H1 (cell line): ENCODE measurements at regions not wholly inside any gene's neighbourhood (a gene's known extent, or its start where the extent isn't known, plus 50 kb on each side); places are given as distances from the start of the nearest gene placed in this dataset.

Experiments used
- CTCF ChIA-PET: fragments of 300-600 bp; sonication (Branson Sonifier 250); formaldehyde crosslinking; loops from one replicate; lab custom pipeline; 2021; ENCODE audit not compliant: partially characterized antibody; lab: Charles Lee
- POLR2A ChIA-PET: fragments of 300-600 bp; sonication (Branson Sonifier 250); formaldehyde crosslinking; loops from one replicate; lab custom pipeline; 2021; ENCODE audit warnings: inconsistent platforms; ENCODE audit not compliant: partially characterized antibody; lab: Charles Lee
- DNase-seq, 2 experiments: peaks; one replicate each; pipeline versions ENCODE4 v3.0.0 to v3.0.0-alpha.2; 2010 to 2022; ENCODE audit warnings: low spot score in 2 of 2, low read depth in 1 of 2, mixed read lengths in 1 of 2
- FAIRE-seq: peaks from 2 replicates; lab custom pipeline; 2011; peaks lifted over from hg19 to GRCh38; lab: Jason Lieb, UNC
- H2AFZ ChIP-seq: 2 replicates; pipeline ENCODE4 v1.8.1; 2012; ENCODE audit warnings: low read length, inconsistent platforms
- H2AK5ac ChIP-seq: 2 replicates; pipeline ENCODE4 v1.6.1; 2013; ENCODE audit warnings: low read depth, low read length
- H2BK120ac ChIP-seq: replicated peaks from 2 replicates; pipeline ENCODE3; 2013; ENCODE audit warnings: low read depth, low read length, inconsistent platforms
- H2BK12ac ChIP-seq: 2 replicates; pipeline ENCODE4 v1.6.1; 2013; ENCODE audit warnings: low read depth, low read length
- H2BK15ac ChIP-seq: 2 replicates; pipeline ENCODE4 v1.6.1; 2013; ENCODE audit warnings: low read length
- H2BK20ac ChIP-seq: 2 replicates; pipeline ENCODE4 v1.6.1; 2013; ENCODE audit warnings: low read length
- H2BK5ac ChIP-seq: 2 replicates; pipeline ENCODE4 v1.6.1; 2013; ENCODE audit warnings: low read depth, low read length
- H3K14ac ChIP-seq: 2 replicates; pipeline ENCODE4 v1.6.1; 2013; ENCODE audit warnings: inconsistent platforms; ENCODE audit not compliant: insufficient read length
- H3K18ac ChIP-seq: 2 replicates; pipeline ENCODE4 v1.6.1; 2013; ENCODE audit warnings: low read length; ENCODE audit errors: extremely low read depth
- H3K23ac ChIP-seq: 2 replicates; pipeline ENCODE4 v1.6.1; 2013; ENCODE audit warnings: inconsistent platforms; ENCODE audit not compliant: insufficient read length
- H3K23me2 ChIP-seq: 2 replicates; pipeline ENCODE4 v1.6.1; 2013; ENCODE audit warnings: low read depth, low read length
- H3K27ac ChIP-seq: 2 replicates; pipeline ENCODE4 v1.6.1; 2011; ENCODE audit warnings: low read depth, low read length, inconsistent platforms
- H3K27me3 ChIP-seq, 4 experiments: replicated peaks in 1 of 4; 1 replicate in 1 of 4; 2 replicates in 3 of 4; pipeline versions ENCODE4 v1.6.1 to v1.8.1; 2011 to 2013; ENCODE audit warnings: low read length in 3 of 4, mild to moderate bottlenecking in 3 of 4, inconsistent platforms in 2 of 4, mixed read lengths in 2 of 4, moderate library complexity in 1 of 4; ENCODE audit not compliant: control insufficient read depth in 3 of 4, insufficient read depth in 3 of 4; ENCODE audit errors: extremely low read depth in 1 of 4
- H3K36me3 ChIP-seq, 4 experiments: 2 replicates each; pipeline versions ENCODE4 v1.6.1 to v1.8.1; 2011 to 2013; ENCODE audit warnings: mild to moderate bottlenecking in 4 of 4, low read length in 3 of 4, moderate library complexity in 2 of 4, control low read depth in 1 of 4, inconsistent platforms in 1 of 4; ENCODE audit not compliant: insufficient read depth in 4 of 4, control insufficient read depth in 2 of 4
- H3K4ac ChIP-seq: replicated peaks from 2 replicates; pipeline ENCODE3; 2013; ENCODE audit warnings: low read length, low read depth, mixed read lengths, inconsistent platforms; ENCODE audit not compliant: insufficient read length
- H3K4me1 ChIP-seq, 4 experiments: replicated peaks in 1 of 4; 1 replicate in 1 of 4; 2 replicates in 3 of 4; pipeline versions ENCODE4 v1.6.1 to v1.8.1; 2011 to 2013; ENCODE audit warnings: low read length in 3 of 4, inconsistent platforms in 2 of 4, mixed read lengths in 1 of 4; ENCODE audit not compliant: insufficient read depth in 4 of 4, control insufficient read depth in 3 of 4
- H3K4me2 ChIP-seq, 2 experiments: 2 replicates each; pipeline versions ENCODE4 v1.6.1 to v1.8.1; 2011 to 2013; ENCODE audit warnings: low read depth in 2 of 2, low read length in 2 of 2, control low read depth in 1 of 2, inconsistent platforms in 1 of 2, mild to moderate bottlenecking in 1 of 2; ENCODE audit not compliant: insufficient read depth in 1 of 2
- H3K4me3 ChIP-seq, 4 experiments: fragments of 200-600, 300-600 bp in 1 of 4; sonication (generic), shearing (Covaris generic), sonication (Bioruptor Twin) in 1 of 4; 2 replicates each; pipeline versions ENCODE4 v1.5.1 to v1.8.1; 2011 to 2016; ENCODE audit warnings: low read length in 4 of 4, low read depth in 3 of 4, control low read depth in 2 of 4, inconsistent platforms in 2 of 4, mild to moderate bottlenecking in 2 of 4, mixed read lengths in 1 of 4, moderate library complexity in 1 of 4; ENCODE audit not compliant: insufficient read depth in 2 of 4; ENCODE audit errors: extremely low read depth in 1 of 4
- H3K56ac ChIP-seq: replicated peaks from 2 replicates; pipeline ENCODE3; 2013; ENCODE audit warnings: low read depth, mild to moderate bottlenecking, mixed read lengths, low read length, inconsistent platforms; ENCODE audit not compliant: insufficient read length
- H3K79me1 ChIP-seq: 2 replicates; pipeline ENCODE4 v1.6.1; 2013; ENCODE audit warnings: low read depth, low read length, control low read depth
- H3K79me2 ChIP-seq, 2 experiments: 2 replicates each; pipeline versions ENCODE4 v1.6.1 to v1.8.1; 2012 to 2013; ENCODE audit warnings: low read length in 2 of 2, mild to moderate bottlenecking in 2 of 2, inconsistent platforms in 1 of 2; ENCODE audit not compliant: insufficient read depth in 2 of 2, control insufficient read depth in 1 of 2
- H3K9ac ChIP-seq, 4 experiments: replicated peaks in 1 of 4; 1 replicate in 1 of 4; 2 replicates in 3 of 4; pipeline versions ENCODE4 v1.6.1 to v1.8.1; 2011 to 2013; ENCODE audit warnings: low read depth in 3 of 4, low read length in 3 of 4, control low read depth in 2 of 4, mild to moderate bottlenecking in 2 of 4, moderate library complexity in 2 of 4, inconsistent platforms in 1 of 4; ENCODE audit errors: extremely low read depth in 1 of 4
- H3K9me3 ChIP-seq, 2 experiments: 2 replicates each; pipeline versions ENCODE4 v1.6.1 to v1.8.1; 2012 to 2013; ENCODE audit warnings: mild to moderate bottlenecking in 2 of 2, moderate library complexity in 2 of 2, control low read depth in 1 of 2, inconsistent platforms in 1 of 2, low read depth in 1 of 2, low read length in 1 of 2, mixed read lengths in 1 of 2; ENCODE audit not compliant: insufficient read depth in 2 of 2
- H4K20me1 ChIP-seq, 2 experiments: replicated peaks in 1 of 2; 2 replicates each; pipeline versions ENCODE3 to v1.8.1; 2011 to 2013; ENCODE audit warnings: inconsistent platforms in 2 of 2, low read length in 2 of 2, mild to moderate bottlenecking in 1 of 2; ENCODE audit not compliant: insufficient read depth in 2 of 2, control insufficient read depth in 1 of 2
- H4K5ac ChIP-seq: 2 replicates; pipeline ENCODE4 v1.6.1; 2013; ENCODE audit warnings: low read length, low read depth, mixed read lengths, inconsistent platforms; ENCODE audit not compliant: insufficient read length
- H4K8ac ChIP-seq: 2 replicates; pipeline ENCODE4 v1.8.0; 2013; ENCODE audit warnings: mild to moderate bottlenecking, moderate library complexity, low read length, inconsistent platforms; ENCODE audit not compliant: insufficient read depth; ENCODE audit errors: extremely low read depth
- H4K91ac ChIP-seq: replicated peaks from 2 replicates; pipeline ENCODE3; 2013; ENCODE audit warnings: low read length, mixed read lengths, inconsistent platforms; ENCODE audit not compliant: insufficient read length
- BACH1 ChIP-seq: IDR thresholded peaks from 2 replicates; pipeline ENCODE4 v1.6.1; 2012; ENCODE audit warnings: low read length, improper control_type of control experiment
- CBX5 ChIP-seq: fragments of 300-800, 300-1000 bp; sonication (generic); IDR thresholded peaks from 2 replicates; pipeline ENCODE4 v1.7.1; 2016; ENCODE audit warnings: antibody characterized with exemption, low read length, low read depth
- CBX8 ChIP-seq: fragments of 300-800, 300-1000 bp; sonication (generic); IDR thresholded peaks from 2 replicates; pipeline ENCODE4 v1.7.1; 2016; ENCODE audit warnings: low read depth, low read length, borderline replicate concordance
- EZH2 ChIP-seq: fragments of 200-600 bp; sonication (generic); IDR thresholded peaks from 2 replicates; pipeline ENCODE4 v1.7.1; 2012; ENCODE audit warnings: low read depth, mild to moderate bottlenecking, moderate library complexity, low read length, inconsistent platforms; ENCODE audit not compliant: severe bottlenecking
- GTF2F1 ChIP-seq: IDR thresholded peaks from 2 replicates; pipeline ENCODE4 v1.6.1; 2012; ENCODE audit warnings: low read depth, low read length, improper control_type of control experiment, borderline replicate concordance
- PHF8 ChIP-seq: fragments of 200-600 bp; sonication (generic); conservative IDR thresholded peaks from 2 replicates; pipeline ENCODE4 v1.7.1; 2012; ENCODE audit warnings: low read depth, mild to moderate bottlenecking, inconsistent platforms, low read length, moderate library complexity
- RFX5 ChIP-seq: IDR thresholded peaks from 2 replicates; pipeline ENCODE4 v1.6.1; 2011; ENCODE audit warnings: low read depth, low read length, improper control_type of control experiment, borderline replicate concordance
- RXRA ChIP-seq: IDR thresholded peaks from 2 replicates; pipeline ENCODE4 v1.6.1; 2011; ENCODE audit warnings: low read depth, mild to moderate bottlenecking, low read length, moderate library complexity; ENCODE audit not compliant: insufficient read depth
- SAP30 ChIP-seq: fragments of 300-600 bp; sonication (generic); IDR thresholded peaks from 2 replicates; pipeline ENCODE4 v1.7.1; 2012; ENCODE audit warnings: low read length, moderate library complexity, mild to moderate bottlenecking, inconsistent platforms; ENCODE audit not compliant: insufficient read depth, insufficient replicate concordance
- SIN3A ChIP-seq, 2 experiments: IDR thresholded peaks in 1 of 2; conservative IDR thresholded peaks in 1 of 2; 2 replicates each; pipeline ENCODE4 v1.6.1; 2011 to 2012; ENCODE audit warnings: low read length in 2 of 2, improper control_type of control experiment in 1 of 2, low read depth in 1 of 2, mild to moderate bottlenecking in 1 of 2
- TEAD4 ChIP-seq: IDR thresholded peaks from 2 replicates; pipeline ENCODE4 v1.6.1; 2012; ENCODE audit warnings: low read depth, low read length, inconsistent platforms, mixed read lengths
- YY1 ChIP-seq: IDR thresholded peaks from 2 replicates; pipeline ENCODE4 v1.6.1; 2011; ENCODE audit warnings: low read depth, mild to moderate bottlenecking, low read length
- ZNF274 ChIP-seq: IDR thresholded peaks from 2 replicates; pipeline ENCODE4 v1.7.0; 2012; ENCODE audit warnings: low read length, borderline replicate concordance; ENCODE audit errors: extremely low read depth
- WGBS, 2 experiments: shearing (Covaris generic) in 1 of 2; methylation state at CpG; one replicate each; pipeline versions ENCODE4 v1.1.6 to v1.1.7; 2013 to 2015; ENCODE audit warnings: low lambda C conversion rate in 2 of 2, mixed read lengths in 2 of 2, inconsistent platforms in 1 of 2, low coverage in 1 of 2, missing lambda C conversion rate in 1 of 2; ENCODE audit not compliant: insufficient replicate concordance in 2 of 2, insufficient coverage in 1 of 2, insufficient read length in 1 of 2; ENCODE audit errors: extremely low coverage in 1 of 2, missing lambda C conversion rate in 1 of 2; 5-methylcytosine and 5-hydroxymethylcytosine counted together

GRCh38 chr7:114182837-114183236, 231.8 kb upstream of the FOXP2 start:
- no peaks in the 10 kb centered on the region for H3K27me3 ChIP-seq
- ChIA-PET CTCF (interaction anchor here (0.8 kb wide), 1 partner anchor 35 kb away, joined by 3 read pairs; no protein-coding TSS in a partner anchor), POLR2A (no interaction called here)
- no peak overlapping the region for H3K56ac ChIP-seq
- no peak overlapping the region for H2BK15ac ChIP-seq
- no peak overlapping the region for H2AFZ ChIP-seq
- 83% methylated on average over 1 of the region's 1 CpG; no CpG with 5 or more reads in 1 of the 2 experiments for whole genome bisulfite sequencing, 2 experiments
- H2BK12ac ChIP-seq = no peak overlapping the region
- H2BK20ac ChIP-seq = no peak overlapping the region
- no peak overlapping the region for H4K91ac ChIP-seq
- no peak overlapping the region for H3K4me3 ChIP-seq
- H3K4me1 ChIP-seq = 0 out of 7 replicates have a peak, but pooled peaks cover 0 to 2% (median 0%) of the 10 kb centered on the region in 4 experiments
- H3K23ac ChIP-seq = no peak overlapping the region
- H4K20me1 ChIP-seq = no peaks in the 10 kb centered on the region
- no peak overlapping the region for H3K18ac ChIP-seq
- no peaks in the 10 kb centered on the region for H3K36me3 ChIP-seq
- no peak overlapping the region for H2BK5ac ChIP-seq
- no peaks in the 10 kb centered on the region for H3K9me3 ChIP-seq
- no peak overlapping the region for H2BK120ac ChIP-seq
- H3K23me2 ChIP-seq = no peaks in the 10 kb centered on the region
- H3K4ac ChIP-seq = no peak overlapping the region
- no peak overlapping the region for H4K5ac ChIP-seq
- no peak overlapping the region for H3K9ac ChIP-seq
- H2AK5ac ChIP-seq = no peak overlapping the region
- DNase-seq (no peak), FAIRE-seq (no peak)
- H3K14ac ChIP-seq = no peak overlapping the region
- no peak overlapping the region for H3K27ac ChIP-seq
- H4K8ac ChIP-seq = no peak overlapping the region
- no peaks in the 10 kb centered on the region for H3K79me1 ChIP-seq
- no peak overlapping the region for H3K4me2 ChIP-seq
- no peaks in the 10 kb centered on the region for H3K79me2 ChIP-seq
- TF ChIP-seq ZNF274 (no peak), RFX5 (no peak), SIN3A (conservative IDR thresholded peaks at IDR 0.05 in 1 of 2, IDR thresholded peaks at IDR 0.05 in 1 of 2; ENCODE audit: low read depth in 1 of 2, low read length in 2 of 2) (no peak), GTF2F1 (no peak), BACH1 (no peak), CBX5 (no peak), RXRA (no peak), TEAD4 (no peak), CBX8 (no peak), PHF8 (no peak), SAP30 (no peak), YY1 (no peak), EZH2 (no peak)
